AG04450 (cell line): ENCODE measurements at regions not wholly inside any gene's neighbourhood (a gene's known extent, or its start where the extent isn't known, plus 50 kb on each side); places are given as distances from the start of the nearest gene placed in this dataset.

Experiments used
- CTCF ChIA-PET: fragments of 300-600, 350-600 bp; formaldehyde crosslinking; extraction: SDS; loops from one replicate; lab custom pipeline; 2022; ENCODE audit warnings: antibody characterized with exemption, inconsistent platforms; lab: Charles Lee
- POLR2A ChIA-PET: fragments of 350-600 bp; formaldehyde crosslinking; extraction: SDS; loops from one replicate; lab custom pipeline; 2021; ENCODE audit warnings: antibody characterized with exemption, inconsistent platforms; lab: Yijun Ruan, JAX
- DNase-seq: peaks from one replicate; pipeline ENCODE4 v3.0.0-alpha.2; 2011; ENCODE audit warnings: low read depth, low spot score
- H3K27ac ChIP-seq: one replicate; pipeline ENCODE4 v1.5.1; 2012; ENCODE audit warnings: low read depth, low read length, control low read depth
- H3K27me3 ChIP-seq: one replicate; pipeline ENCODE4 v1.6.0; 2012; ENCODE audit warnings: low read length; ENCODE audit not compliant: control insufficient read depth, insufficient read depth
- H3K4me3 ChIP-seq: 2 replicates; pipeline ENCODE4 v1.5.1; 2011; ENCODE audit warnings: mild to moderate bottlenecking, low read depth, low read length, control low read depth
- H3K9me3 ChIP-seq: 2 replicates; pipeline ENCODE4 v1.5.1; 2012; ENCODE audit warnings: low read length; ENCODE audit not compliant: control insufficient read depth, insufficient read depth
- CTCF ChIP-seq: IDR thresholded peaks from 2 replicates; pipeline ENCODE4 v1.5.1; 2011; ENCODE audit warnings: low read depth, low read length, control low read depth, inconsistent platforms

GRCh38 chr14:61122862-61123261 is 141.8 kb downstream of the SLC38A6 start:
- TF ChIP-seq CTCF, result no peak
- CTCF ChIA-PET, result no interaction called here
- H3K27me3 ChIP-seq, result no peaks in the 10 kb centered on the region

GRCh38 chr14:61121355-61121787 is 140.3 kb downstream of the SLC38A6 start:
- H3K4me3 ChIP-seq, result no peak overlapping the region
- no peak for TF ChIP-seq CTCF
- DNase-seq, result no peak
- POLR2A ChIA-PET, result no interaction called here
- no peaks in the 10 kb centered on the region for H3K27me3 ChIP-seq
- CTCF ChIA-PET, result no interaction called here
- H3K9me3 ChIP-seq, result peaks cover 8% of the 10 kb centered on the region
- no peak overlapping the region for H3K27ac ChIP-seq

More at GRCh38 chr14:61122862-61123261, 141.8 kb downstream of the SLC38A6 start:
- POLR2A ChIA-PET, result interaction anchor here (0.6 kb wide), 1 partner anchor 28 kb away, joined by 6 read pairs; no protein-coding TSS in a partner anchor
- Histone ChIP-seq H3K9me3 (peaks cover 8% of the 10 kb centered on the region), H3K4me3 (no peak overlapping the region), H3K27ac (no peak overlapping the region)
- no peak for DNase-seq

- TF ChIP-seq CTCF, result no peak
- Histone ChIP-seq H3K27ac (no peak overlapping the region), H3K4me3 (no peak overlapping the region), H3K27me3 (no peaks in the 10 kb centered on the region), H3K9me3 (peaks cover 12% of the 10 kb centered on the region)
- CTCF ChIA-PET, result no interaction called here
- POLR2A ChIA-PET, result no interaction called here
- DNase-seq, result no peak
Observed at GRCh38 chr14:61120576-61120975, 139.5 kb downstream of the SLC38A6 start.

- CTCF ChIA-PET, result no interaction called here
- no peak overlapping the region for H3K4me3 ChIP-seq
- no peak overlapping the region for H3K27ac ChIP-seq
- peaks cover 22% of the 10 kb centered on the region for H3K9me3 ChIP-seq
- POLR2A ChIA-PET, result no interaction called here
- H3K27me3 ChIP-seq, result no peaks in the 10 kb centered on the region
- TF ChIP-seq CTCF, result no peak
- no peak for DNase-seq
Observed at GRCh38 chr14:61119006-61119405, 138.0 kb downstream of the SLC38A6 start.

- peaks cover 31% of the 10 kb centered on the region for H3K9me3 ChIP-seq
- H3K27ac ChIP-seq, result no peak overlapping the region
- DNase-seq, result no peak
- no peaks in the 10 kb centered on the region for H3K27me3 ChIP-seq
- POLR2A ChIA-PET, result no interaction called here
- CTCF ChIA-PET, result no interaction called here
- no peak for TF ChIP-seq CTCF
- H3K4me3 ChIP-seq, result no peak overlapping the region
Observed at GRCh38 chr14:61116369-61116768, 135.3 kb downstream of the SLC38A6 start.
